ENCODE measurements at regions not wholly inside any gene's neighbourhood (a gene's known extent, or its start where the extent isn't known, plus 50 kb on each side); places are given as distances from the start of the nearest gene placed in this dataset.

- TF ChIP-seq POLR2A (IDR thresholded peaks at IDR 0.05) (no peak), CTCF (IDR thresholded peaks at IDR 0.05) (no peak)
Observed at GRCh38 chr7:24402655-24403054, 118.7 kb downstream of the NPY start.
